GM21825 (cell line): ENCODE measurements at regions not wholly inside any gene's neighbourhood (a gene's known extent, or its start where the extent isn't known, plus 50 kb on each side); places are given as distances from the start of the nearest gene placed in this dataset.

Experiments
- ATAC-seq: cut with Tn5 transposase; IDR thresholded peaks from one replicate; pipeline ENCODE4 v1.9.1; 2021; ENCODE audit warnings: mild to moderate bottlenecking, moderate library complexity; ENCODE audit not compliant: unreplicated experiment

- ATAC-seq, result no peak
Measured at GRCh38 chr1:199665371-199665770, 362.1 kb upstream of the NR5A2 start.

GRCh38 chr1:199667089-199667488 is 360.4 kb upstream of the NR5A2 start:
- no peak for ATAC-seq

- ATAC-seq, result no peak
Measured at GRCh38 chr1:199669916-199670315, 357.6 kb upstream of the NR5A2 start.

- no peak for ATAC-seq
Measured at GRCh38 chr1:199671684-199672083, 355.8 kb upstream of the NR5A2 start.

- no peak for ATAC-seq
Measured at GRCh38 chr1:199675937-199676336, 351.6 kb upstream of the NR5A2 start.

- ATAC-seq, result no peak
Measured at GRCh38 chr1:199678771-199679170, 348.7 kb upstream of the NR5A2 start.

GRCh38 chr1:199682081-199682480 is 345.4 kb upstream of the NR5A2 start:
- no peak for ATAC-seq

GRCh38 chr1:199684686-199685273 is 342.7 kb upstream of the NR5A2 start:
- ATAC-seq, result peak; percentile 87

GRCh38 chr1:199685369-199685768 is 342.1 kb upstream of the NR5A2 start:
- no peak for ATAC-seq

GRCh38 chr1:199687321-199687720 is 340.2 kb upstream of the NR5A2 start:
- no peak for ATAC-seq

GRCh38 chr1:199688133-199688676 is 339.3 kb upstream of the NR5A2 start:
- no peak for ATAC-seq

GRCh38 chr1:199688774-199689173 is 338.7 kb upstream of the NR5A2 start:
- ATAC-seq, result no peak

GRCh38 chr1:199690496-199690895 is 337.0 kb upstream of the NR5A2 start:
- ATAC-seq, result no peak

GRCh38 chr1:199691540-199691939 is 336.0 kb upstream of the NR5A2 start:
- ATAC-seq, result no peak

GRCh38 chr1:199693724-199694123 is 333.8 kb upstream of the NR5A2 start:
- ATAC-seq, result no peak

GRCh38 chr1:199696225-199696624 is 331.3 kb upstream of the NR5A2 start:
- ATAC-seq, result no peak

GRCh38 chr1:199698222-199698621 is 329.3 kb upstream of the NR5A2 start:
- no peak for ATAC-seq

- no peak for ATAC-seq
Measured at GRCh38 chr1:199700551-199700950, 327.0 kb upstream of the NR5A2 start.

GRCh38 chr1:199701726-199702125 is 325.8 kb upstream of the NR5A2 start:
- no peak for ATAC-seq

GRCh38 chr1:199704231-199704630 is 323.3 kb upstream of the NR5A2 start:
- no peak for ATAC-seq

GRCh38 chr1:199705825-199706224 is 321.7 kb upstream of the NR5A2 start:
- ATAC-seq, result no peak

GRCh38 chr1:199706826-199707606 is 320.5 kb upstream of the NR5A2 start:
- ATAC-seq, result no peak
